ENCODE measurements at regions not wholly inside any gene's neighbourhood (a gene's known extent, or its start where the extent isn't known, plus 50 kb on each side); places are given as distances from the start of the nearest gene placed in this dataset.

DNA sequence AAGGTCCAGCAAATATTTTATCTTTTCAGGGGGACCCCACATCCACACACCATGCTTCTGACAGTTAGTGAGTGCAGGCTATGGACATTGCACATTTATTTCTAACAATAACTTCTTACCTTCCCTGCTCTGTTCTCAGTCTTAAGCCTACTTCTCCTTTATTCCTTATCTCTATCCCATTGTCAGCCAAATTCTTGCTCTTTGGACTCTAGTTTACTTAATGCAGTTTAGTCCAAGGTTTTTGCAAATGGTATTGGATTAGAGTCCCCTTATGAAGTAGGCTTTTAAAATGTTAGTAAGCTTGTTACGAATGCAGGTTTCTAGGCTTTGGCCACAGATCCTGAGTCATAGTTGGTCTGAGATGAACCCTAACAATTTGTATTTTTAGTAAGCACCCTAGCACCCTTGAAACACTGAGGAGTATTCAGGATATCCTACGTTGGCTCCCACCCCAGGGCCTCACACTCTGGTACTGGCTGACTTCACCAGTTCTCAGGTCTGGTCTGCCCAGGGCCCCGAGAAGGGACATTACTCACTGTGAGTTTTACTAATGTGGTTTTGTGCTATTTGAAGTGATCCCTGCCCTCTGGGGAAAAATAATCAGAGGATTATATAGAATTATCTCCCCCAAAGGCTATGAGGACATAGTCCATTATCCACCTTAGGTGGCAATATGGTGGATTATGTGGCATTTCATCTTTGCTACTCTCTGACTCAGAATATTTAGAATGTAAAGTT, 239.5 kb downstream of the TGFB2 start:
- no peak for DNase-seq

DNA sequence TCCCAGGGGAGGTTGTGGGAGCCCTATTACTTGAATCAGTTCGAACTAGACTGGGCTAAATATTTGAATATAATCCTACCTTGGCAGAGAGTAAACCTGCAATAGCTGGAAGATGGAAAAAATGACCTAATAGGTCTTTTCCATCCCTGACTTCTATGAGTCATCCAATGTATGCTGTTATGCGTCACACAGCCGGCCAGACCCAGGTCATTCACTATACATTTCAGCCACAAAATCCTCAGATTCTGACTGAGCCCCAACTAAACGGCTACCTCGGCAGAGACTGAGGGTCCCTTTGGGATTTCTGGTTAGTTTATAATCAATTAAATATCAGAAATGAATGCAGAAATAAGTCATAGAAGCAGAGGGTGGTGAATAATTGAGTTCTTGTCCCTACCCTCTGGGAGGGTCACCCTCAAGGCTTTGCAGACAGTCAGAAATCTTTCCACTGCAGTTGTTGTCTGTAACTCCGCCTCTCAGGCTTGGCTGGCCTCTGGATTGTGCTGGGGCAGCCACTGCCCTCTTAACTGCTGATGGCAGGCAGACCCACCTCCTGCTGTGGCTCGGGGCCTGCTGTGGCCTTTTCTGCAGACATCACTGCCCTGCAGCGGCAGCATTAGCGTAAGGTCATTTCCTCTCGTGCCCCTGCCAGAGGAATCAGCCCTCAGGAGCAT, 240.5 kb downstream of the TGFB2 start:
- DNase-seq: peak; percentile 77

DNA sequence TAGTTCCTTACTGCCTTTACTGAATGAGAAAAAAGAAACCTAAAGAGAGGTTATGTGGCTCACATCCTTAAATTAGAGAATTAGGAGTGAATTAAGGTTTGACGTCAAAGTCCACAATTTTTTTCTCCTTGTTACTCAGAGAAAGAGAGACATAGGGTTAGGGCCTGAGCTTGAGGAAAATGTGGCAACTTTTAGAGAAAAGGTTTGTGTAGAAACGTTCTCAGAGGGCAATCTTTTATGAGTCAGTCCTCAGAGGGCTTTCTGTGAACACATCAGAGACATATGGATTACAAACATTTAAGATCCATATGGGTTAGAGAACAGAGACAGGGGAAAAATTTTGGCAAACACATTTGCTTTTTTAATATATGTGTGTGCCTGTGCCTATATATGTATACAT, 242.8 kb downstream of the TGFB2 start:
- no peak for DNase-seq

DNA sequence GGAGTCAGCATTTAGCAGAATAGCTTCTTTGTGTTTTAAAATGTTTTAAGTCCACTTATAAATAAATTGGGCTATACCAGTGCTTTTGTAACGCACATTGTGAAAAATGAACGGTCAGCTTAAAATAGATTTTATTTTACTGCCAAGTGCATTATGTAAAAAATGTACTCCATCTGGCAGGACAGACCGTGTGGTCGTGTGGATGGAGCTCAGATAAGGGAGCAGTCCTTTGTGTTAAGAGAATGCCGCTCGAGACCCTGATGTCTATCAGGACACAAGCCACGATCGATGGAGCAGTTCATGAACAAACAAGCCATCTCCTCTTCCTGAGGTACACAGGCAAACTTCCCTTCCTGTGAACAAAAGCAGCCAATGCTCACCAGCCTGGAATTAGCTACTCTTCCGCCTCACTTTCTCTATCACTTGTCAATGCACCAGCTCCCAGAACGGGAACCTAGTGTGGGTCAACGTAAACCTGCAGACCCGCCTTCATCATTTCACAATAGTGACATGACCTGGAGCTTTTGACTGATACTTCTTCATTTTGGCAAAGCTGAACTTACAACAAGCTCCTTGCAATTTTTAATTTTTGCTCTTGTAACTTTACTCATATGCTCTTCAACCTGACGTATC, 243.5 kb downstream of the TGFB2 start:
- DNase-seq: no peak

DNA sequence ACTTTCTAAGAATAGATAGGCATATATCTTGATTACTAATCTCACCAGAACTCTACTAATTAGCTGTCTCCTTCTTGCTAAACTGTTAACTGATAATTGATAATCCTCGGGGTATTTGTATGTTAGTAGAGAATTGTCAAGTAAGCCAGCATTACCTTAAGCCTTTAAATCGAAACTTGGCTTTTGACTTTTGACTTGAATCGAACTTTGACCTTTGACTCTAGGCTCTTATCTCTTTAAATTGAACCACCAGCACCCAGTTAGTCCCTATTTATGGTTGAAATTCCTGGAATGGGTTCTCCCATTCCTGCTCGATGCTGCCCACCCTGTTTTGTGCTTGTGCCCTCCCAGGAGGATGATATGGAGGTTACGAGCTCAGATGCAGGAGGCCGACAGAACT, 244.4 kb downstream of the TGFB2 start:
- DNase-seq: no peak

DNA sequence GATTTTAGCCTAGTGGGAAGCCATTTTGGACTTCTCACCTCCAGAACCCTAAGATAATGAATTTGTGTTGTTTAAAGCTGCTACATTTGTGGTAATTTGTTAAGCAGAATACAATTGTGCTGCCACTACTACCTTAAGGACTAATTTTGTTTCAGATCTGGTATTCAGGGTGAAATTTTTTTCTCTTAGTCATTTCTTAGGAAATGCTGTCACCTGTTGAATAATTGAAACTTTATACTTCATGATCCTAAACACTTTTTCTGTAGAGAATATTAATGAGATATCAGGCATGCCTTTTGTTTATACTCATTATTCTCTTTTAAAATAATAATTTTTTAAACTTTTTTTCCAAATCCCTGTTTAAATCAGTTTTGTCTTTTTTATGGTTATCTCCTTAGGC, 246.8 kb downstream of the TGFB2 start:
- DNase-seq: no peak

DNA sequence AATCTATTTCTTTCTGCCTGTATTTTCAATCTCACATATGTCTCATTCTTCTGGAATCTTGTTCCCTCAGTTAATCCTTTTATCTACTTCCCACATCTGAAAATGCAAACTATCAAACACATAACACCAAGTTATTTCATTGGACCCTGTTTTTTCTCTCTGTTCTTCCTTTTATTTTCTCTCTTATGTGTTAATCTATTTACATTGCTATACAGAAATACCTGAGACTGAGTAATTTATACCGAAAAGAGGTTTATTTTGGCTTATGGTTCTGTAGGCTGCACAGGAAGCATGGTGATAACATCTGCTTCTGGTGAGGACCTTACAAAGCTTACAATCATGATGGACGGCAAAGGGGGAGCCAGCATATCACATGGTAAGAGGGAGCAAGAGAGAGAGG, 247.6 kb downstream of the TGFB2 start:
- no peak for DNase-seq

DNA sequence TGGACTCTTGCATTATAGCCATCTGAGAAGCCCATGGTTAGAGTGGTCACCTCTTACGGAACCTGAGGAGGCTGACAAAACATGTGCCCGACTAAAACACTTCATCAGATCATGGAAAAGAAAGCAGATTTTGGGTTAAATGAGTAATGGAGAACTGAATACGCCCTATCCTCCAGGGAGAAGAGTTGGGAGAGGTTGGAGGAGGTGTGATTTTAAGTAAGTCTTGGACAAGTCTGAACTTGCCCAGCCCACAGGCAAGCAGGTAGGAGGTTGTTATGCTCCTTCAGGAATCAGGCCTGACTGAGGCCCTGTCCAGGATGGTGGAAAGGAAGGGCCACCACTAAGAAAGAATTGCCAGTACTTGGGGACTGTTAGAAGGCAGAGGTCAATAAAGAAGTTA, 255.8 kb downstream of the TGFB2 start:
- DNase-seq: no peak

DNA sequence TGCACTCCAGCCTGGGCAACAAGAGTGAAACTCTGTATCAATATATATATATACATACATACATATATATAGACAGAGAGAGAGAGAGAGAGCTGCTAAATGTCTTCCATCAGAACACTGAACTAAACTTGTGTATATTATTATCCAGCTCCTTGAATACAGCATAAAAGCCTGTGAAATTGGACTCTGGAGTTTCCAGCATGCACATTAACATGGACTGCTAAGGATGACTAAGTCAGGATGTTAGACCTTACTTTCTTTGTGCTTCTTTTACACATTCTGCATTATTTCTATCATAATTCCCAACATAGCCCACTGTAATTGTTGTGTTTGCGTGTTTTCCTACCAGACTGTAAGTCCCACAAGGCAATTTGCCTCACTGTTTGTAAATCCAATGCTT, 259.1 kb downstream of the TGFB2 start:
- no peak for DNase-seq

DNA sequence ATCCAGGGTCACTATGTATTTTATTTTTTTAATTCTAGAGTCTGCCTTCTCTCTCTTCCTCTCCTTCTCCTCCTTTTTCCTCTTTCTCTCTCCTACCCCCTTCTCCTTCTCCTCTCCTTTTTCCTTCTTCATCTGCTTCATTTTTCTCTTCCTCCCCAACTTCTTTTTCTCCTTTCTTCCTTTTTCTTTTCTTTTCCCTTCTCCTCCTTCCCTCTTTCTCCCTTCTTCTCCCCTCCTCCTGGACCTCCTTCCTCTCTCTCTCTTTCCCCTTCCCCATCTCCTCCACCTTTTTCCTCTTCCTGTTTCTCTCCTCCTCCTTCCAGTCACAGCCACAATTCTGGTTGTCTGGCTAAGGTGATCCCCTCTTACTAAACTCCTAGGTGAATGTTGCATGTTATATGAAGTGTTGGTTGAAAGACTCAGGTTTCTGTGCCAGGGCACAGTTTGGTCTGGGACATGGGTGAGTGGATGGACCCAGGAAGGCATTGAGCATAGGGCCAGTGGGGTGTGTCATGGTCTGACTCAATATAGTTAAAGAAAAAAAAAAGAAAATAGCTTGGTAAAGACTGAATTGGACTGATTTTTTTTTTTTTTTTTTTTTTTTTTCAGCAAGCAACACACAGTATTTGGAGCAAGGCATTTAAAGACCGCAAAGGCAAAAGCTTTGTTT, 266.9 kb downstream of the TGFB2 start:
- DNase-seq: no peak

DNA sequence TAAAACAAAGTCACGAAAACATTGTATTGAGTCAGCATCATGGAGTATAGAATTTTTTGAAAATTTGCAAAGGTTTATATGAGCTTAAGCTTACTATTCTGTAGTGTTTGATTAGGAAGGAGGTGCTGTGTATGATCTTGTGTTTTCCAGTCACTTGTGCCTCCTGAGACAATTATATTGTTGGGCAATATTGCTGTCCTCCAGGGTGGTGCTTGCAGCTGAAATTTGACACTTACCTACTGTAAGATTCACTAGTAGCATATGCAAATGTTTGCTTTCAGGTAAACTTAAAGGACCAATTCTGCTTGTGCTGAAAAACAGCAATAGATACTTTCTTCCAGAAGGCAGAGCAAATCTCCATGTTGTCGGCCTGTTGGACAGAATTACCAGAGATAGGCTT, 268.0 kb downstream of the TGFB2 start:
- peak; percentile 39 for DNase-seq

DNA sequence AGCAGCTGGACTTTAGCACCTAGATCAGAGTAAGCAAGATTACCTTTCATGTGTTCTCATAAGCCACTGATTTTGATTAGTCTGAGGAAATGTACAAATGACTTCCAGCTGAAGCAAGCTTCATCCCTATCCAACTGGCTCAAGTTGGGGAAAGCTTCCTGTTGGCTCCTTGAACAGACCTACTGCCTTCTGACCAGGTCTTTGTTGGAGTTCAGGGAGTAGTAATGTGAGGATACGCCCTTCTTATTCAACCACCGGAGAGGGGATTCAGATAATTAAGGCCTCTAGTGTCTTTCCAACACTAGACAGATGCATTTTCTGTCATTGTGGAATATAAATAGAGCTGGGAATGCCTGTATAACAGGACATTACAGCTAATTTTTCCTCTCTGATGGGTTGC, 268.9 kb downstream of the TGFB2 start:
- no peak for DNase-seq

DNA sequence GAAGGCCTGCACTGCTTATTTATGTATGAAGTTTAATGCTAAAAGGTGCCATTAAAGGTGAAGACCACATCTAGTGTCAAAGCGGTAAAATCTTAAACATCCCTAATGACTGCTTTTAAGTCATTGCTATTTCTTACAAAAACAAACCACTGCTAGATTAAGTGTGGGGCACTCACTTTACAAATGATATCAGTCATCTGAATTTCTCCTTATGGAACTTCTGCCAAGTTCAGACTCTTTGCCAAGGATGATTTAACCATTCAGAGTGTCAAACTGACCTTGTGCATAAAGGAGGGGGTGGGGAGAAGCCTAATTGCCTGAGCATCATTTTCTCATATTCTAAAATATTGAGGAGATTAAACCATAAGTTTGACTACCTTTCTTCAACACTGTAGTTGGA, 271.5 kb downstream of the TGFB2 start:
- no peak for DNase-seq

DNA sequence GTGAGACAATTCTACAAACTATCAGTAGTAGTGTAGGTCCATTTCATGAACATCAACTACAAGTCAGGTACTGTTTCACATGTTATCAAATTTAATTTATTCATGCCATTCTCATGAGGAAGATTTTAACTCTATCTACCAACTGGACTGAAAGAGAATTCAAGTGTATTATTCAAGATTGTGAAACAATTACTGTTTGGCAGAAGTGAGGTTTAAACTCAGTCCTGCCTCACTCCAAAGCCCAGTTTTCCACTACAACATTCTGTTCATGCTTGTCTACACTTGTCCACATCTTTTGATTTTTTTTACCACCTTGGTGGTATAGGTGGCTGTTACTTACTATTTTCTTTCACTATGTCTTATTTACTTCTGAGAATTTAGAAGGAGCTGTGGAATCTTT, 272.9 kb downstream of the TGFB2 start:
- no peak for DNase-seq

DNA sequence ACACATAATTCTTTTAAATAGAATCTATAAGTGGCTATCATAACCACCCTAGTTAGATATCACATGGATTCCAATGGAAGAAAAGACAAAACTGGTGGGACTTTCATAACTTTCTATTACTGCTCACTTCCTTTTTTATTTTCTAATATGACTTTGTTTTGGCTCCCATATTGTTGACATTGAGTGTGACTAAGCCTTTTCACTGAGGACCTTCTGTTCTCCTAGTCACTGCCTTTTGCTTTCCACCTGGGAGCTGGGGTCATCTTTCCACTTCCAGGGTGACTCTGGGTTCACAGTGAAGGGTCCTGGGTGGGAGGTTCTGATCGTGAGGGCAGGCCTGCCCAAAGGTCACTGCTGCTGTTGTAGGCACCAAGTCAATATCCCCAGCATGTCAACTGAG, 275.8 kb downstream of the TGFB2 start:
- no peak for DNase-seq

DNA sequence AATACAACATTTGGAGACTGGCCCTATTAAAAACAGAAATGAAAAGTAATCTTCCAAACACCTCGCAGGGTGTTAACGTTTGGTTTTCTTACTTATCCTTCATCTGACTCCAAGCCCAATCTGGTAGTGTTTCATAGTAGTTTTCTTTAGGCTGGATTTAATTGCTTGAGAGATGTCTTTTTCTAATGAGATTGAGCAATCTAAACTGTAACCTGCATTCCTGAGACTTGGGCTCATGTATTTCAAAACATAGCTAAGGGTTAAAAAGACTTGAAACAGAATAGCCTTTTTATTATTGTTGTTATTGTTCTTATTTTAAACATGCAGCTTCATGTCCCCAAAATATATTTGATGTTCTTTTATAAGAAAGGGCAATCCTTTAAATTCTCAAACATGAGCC, 278.9 kb downstream of the TGFB2 start:
- no peak for DNase-seq

DNA sequence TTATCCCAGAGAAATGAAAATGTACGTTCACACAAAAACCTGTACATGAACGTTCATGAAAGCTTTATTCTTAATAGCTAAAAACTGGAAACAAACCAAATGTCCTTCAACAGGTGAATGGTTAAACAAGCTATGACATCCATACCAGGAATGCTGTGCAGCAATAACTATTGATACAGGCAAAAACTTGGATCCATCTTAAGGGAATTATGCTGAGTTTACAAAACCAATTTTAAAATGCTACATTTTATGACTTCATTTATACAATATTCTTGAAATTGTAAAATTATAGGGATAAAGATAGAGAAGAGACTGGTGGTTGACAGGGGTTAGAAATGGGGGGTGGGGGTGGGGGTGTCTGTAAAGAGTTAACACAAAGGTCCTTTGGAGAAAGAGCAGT, 280.3 kb downstream of the TGFB2 start:
- no peak for DNase-seq

DNA sequence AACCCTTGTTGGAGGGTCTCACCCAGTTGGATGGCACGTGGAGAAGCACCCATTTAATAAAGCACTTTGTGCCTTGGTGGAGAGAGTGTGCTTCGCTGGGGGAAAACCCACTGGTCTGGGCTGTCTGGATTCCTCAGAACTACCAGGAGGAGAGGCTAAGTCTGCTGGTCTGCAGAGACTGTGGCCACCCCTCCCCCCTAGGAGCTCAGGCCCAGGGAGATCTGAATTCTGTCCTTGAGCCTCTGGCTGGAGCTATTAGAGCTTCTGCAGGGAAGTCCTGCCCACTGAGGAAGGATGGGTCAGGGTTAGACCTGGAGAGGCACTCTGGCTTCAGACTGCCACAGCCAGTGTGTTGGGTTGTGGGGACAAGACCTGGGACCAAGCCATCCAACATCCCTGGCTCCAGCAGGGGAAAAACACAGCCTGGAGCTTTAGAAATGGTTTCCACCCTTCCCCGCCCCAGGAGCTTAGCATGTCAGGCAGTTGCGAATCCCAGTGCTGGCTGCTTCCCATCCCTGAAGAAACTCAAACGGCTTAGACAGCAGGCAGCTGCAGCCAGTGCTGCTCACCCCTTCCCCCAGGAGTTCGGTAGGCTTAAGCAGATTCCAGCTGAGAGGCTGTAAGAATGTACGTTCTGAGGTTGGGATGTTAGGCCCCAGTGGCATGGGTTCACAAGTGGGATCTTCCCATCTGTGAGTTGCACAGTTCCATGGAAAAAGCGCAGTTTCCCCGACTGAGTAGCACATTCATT, 288.3 kb downstream of the TGFB2 start:
- no peak for DNase-seq

DNA sequence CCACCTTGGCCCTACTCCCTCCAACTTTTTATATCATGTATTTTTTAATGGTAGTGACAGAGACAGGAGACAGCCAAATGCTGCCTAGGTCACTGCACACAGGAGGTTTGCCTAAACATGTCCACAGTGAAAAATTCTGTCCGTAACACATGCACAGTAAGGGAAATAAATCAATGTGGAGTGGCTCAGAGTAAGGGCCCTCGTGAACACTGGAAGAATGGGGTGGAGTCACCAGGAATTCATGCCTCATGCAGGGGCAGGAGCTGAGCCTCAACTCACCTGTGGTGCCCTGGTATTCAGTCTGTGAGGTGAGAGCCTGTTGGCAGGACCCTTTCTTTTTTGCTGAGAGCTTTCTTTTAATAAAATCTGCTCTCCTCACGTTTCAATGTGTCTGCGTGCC, 289.1 kb downstream of the TGFB2 start:
- DNase-seq: no peak

DNA sequence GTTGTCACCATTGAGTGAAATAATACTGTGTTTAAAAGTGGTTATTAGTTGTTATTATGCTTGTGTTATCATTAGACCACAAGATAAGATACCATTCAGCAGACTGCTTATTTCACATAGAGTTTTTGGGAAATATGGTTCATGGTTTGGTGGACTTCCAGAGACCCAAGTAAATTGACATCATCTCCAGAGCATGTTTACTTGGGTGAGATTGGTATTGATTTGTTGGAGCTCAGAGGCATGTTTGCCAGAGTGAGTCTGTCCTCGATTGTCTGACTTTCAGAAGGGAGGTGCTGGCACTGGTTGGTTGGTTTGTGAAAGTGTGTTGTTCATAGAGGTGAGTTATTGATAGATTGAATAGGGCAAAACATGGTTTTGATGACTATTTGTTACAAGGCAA, 291.4 kb downstream of the TGFB2 start:
- no peak for DNase-seq

DNA sequence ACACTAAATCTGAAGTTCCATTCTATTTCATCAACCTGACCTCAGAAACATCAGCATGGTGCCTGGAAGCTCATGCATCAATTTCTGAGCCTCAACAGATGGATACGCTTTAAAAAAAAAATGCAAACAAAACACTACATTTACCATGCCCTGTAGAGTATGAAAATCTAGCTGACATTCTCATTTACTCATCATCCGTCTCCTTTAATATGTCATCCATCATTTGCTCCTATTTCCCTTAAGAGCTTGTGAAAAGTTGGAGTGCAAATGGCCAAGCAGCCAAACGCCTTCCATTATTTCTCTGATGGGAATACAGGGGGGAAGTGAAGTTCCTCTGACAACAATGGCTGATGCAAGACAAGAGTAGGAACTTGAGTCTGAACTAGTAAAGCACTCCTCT, 295.0 kb downstream of the TGFB2 start:
- no peak for DNase-seq

DNA sequence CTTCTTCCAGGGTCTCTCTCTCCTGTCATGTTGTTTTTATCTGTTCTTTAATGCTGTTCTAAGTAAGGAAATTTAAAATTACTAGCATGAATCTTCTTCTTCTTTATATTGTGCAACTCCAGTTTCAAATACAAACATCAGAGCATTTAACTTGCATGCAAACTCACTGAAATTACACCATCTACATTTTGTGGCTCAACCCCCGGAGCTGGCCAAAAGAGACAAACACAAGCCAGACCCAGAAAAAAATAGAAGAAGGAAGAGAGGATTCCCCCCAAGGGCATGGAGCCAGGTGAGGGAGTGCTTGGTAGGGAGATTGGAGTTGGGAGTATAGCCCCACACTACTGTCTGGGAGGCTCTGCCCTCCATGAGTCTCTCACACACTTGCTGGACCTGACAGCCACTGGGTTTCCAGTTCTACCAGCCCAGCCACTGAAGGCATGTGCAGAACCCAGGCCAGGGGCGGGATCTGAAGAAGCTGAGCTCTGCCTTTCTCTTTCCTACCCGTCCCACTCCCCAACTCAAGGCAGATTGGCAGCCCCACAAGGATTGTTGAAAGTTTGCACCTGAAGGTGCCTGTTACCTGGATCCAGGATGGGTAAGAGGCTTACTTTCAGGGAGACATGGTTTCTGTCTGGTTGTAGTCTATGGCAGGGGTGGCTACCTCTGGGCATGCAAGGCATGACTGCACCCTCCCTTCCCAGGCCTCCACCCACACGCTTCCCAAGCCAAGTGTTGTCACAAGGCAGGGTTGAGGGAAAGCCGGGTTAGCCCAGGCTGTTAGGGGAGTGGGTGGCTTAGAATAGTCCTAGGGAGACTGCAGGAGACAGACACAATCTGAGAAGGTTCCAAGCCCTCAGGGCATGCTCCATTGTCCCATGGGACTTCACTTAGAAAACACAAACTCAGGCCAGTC, 297.2 kb downstream of the TGFB2 start:
- no peak for DNase-seq

Measured in NCI-H146 (cell line).